ENCODE measurements at regions not wholly inside any gene's neighbourhood (a gene's known extent, or its start where the extent isn't known, plus 50 kb on each side); places are given as distances from the start of the nearest gene placed in this dataset.

GRCh38 chr20:57038608-57039440 is 227.6 kb downstream of the BMP7 start:
- H3K36me3 ChIP-seq = no peaks in the 10 kb centered on the region
- no peaks in the 10 kb centered on the region for H3K9me3 ChIP-seq
- H3K4me3 ChIP-seq = no peak overlapping the region
- DNase-seq (no peak), ATAC-seq (no peak)
- H3K4me1 ChIP-seq = no peaks in the 10 kb centered on the region
- H3K27ac ChIP-seq = no peak overlapping the region
- peaks cover 16% of the 10 kb centered on the region for H3K27me3 ChIP-seq (ENCODE audit: low read depth)
- no peak for TF ChIP-seq CTCF (IDR thresholded peaks at IDR 0.05)
- intact Hi-C loops (cut with DNase I) = no loop called here

GRCh38 chr20:57040466-57040865 is 226.0 kb downstream of the BMP7 start:
- no peak overlapping the region for H3K4me3 ChIP-seq
- TF ChIP-seq CTCF (IDR thresholded peaks at IDR 0.05) = no peak
- no peaks in the 10 kb centered on the region for H3K4me1 ChIP-seq
- no peak overlapping the region for H3K27ac ChIP-seq
- DNase-seq (no peak), ATAC-seq (no peak)
- no peaks in the 10 kb centered on the region for H3K36me3 ChIP-seq
- H3K27me3 ChIP-seq (ENCODE audit: low read depth) = peaks cover 12% of the 10 kb centered on the region
- intact Hi-C loops (cut with DNase I) = no loop called here
- H3K9me3 ChIP-seq = no peaks in the 10 kb centered on the region

GRCh38 chr20:57040924-57041323 is 225.5 kb downstream of the BMP7 start:
- no peak overlapping the region for H3K27ac ChIP-seq
- no peak for DNase-seq
- no peak for ATAC-seq
- H3K4me3 ChIP-seq = no peak overlapping the region
- TF ChIP-seq CTCF (IDR thresholded peaks at IDR 0.05) = no peak
- no peaks in the 10 kb centered on the region for H3K36me3 ChIP-seq
- peaks cover 12% of the 10 kb centered on the region for H3K27me3 ChIP-seq (ENCODE audit: low read depth)
- no peaks in the 10 kb centered on the region for H3K4me1 ChIP-seq
- H3K9me3 ChIP-seq = no peaks in the 10 kb centered on the region
- intact Hi-C loops (cut with DNase I) = no loop called here

GRCh38 chr20:57043091-57043490 is 223.3 kb downstream of the BMP7 start:
- Histone ChIP-seq H3K27me3 (ENCODE audit: low read depth) (peaks cover 21% of the 10 kb centered on the region), H3K36me3 (no peaks in the 10 kb centered on the region), H3K9me3 (no peaks in the 10 kb centered on the region), H3K27ac (no peak overlapping the region), H3K4me3 (no peak overlapping the region), H3K4me1 (no peaks in the 10 kb centered on the region)
- no peak for ATAC-seq
- intact Hi-C loops (cut with DNase I) = no loop called here
- DNase-seq = no peak
- TF ChIP-seq CTCF (IDR thresholded peaks at IDR 0.05) = no peak

- no peak for ATAC-seq
- DNase-seq = no peak
- Histone ChIP-seq H3K36me3 (no peaks in the 10 kb centered on the region), H3K4me3 (no peak overlapping the region), H3K9me3 (no peaks in the 10 kb centered on the region), H3K27me3 (ENCODE audit: low read depth) (peaks cover 20% of the 10 kb centered on the region), H3K4me1 (no peaks in the 10 kb centered on the region), H3K27ac (no peak overlapping the region)
- intact Hi-C loops (cut with DNase I) = no loop called here
- TF ChIP-seq CTCF (IDR thresholded peaks at IDR 0.05) = no peak
Measured at GRCh38 chr20:57043669-57044268, 222.7 kb downstream of the BMP7 start.

All from lower lobe of right lung (tissue), 2 donors.